ENCODE measurements at regions not wholly inside any gene's neighbourhood (a gene's known extent, or its start where the extent isn't known, plus 50 kb on each side); places are given as distances from the start of the nearest gene placed in this dataset.

DNA sequence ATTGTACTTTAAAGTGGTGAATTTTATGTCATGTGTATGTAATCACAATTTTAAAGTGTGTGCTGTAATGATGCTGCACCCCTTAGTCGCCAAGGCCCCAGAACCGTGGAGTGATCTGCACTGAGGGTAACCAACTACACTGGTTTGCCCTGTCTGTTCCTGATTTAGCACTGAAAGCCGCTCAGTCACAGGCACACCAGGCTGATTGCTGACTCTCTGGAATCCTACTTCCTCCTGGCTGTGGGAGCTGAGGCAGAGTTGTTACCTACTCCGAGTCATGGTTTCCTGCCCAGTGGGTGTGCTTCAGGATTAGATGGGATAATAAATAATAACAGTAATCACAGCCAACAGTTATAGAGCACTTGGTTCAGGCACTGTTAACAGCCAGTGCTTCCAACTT, 645.4 kb downstream of the BCOR start:
- DNase-seq, result no peak

- DNase-seq, result no peak
Observed at GRCh38 chrX:39453889-39454621, 643.7 kb downstream of the BCOR start.

DNA sequence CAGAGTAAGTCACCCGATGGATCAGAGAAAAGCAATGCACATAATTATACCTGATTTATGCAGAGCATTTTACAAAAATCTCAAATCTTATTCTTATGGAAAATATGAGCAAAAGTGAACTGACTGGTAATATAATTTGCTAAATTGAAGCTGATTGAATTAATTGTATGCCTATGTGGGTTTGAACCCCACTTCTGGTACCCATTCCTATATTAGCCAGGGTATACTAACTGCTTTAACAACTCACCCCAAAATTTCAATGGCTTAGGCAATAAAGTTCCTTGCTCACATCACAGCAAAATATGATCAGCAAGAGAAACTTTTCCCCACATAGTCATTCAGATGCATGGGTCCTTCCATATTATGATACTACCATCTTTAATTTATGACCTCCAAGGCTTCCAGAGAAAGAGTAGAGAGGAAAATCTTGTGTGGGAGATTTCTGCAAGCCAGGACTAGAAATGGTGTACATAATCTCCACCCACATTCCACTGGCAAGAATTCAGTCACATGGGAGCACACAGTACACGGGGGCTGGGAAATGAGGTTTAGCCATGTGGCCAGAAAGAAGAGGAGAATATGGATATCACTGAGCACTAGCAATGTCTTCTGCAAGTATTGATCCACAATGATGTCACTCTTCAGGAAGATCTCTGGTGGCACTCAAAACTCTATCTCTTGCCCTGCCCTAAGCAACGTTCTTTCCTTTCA, 640.7 kb downstream of the BCOR start:
- DNase-seq, result no peak

GRCh38 chrX:39458779-39459178, 639.0 kb downstream of the BCOR start:
- no peak for DNase-seq

DNA sequence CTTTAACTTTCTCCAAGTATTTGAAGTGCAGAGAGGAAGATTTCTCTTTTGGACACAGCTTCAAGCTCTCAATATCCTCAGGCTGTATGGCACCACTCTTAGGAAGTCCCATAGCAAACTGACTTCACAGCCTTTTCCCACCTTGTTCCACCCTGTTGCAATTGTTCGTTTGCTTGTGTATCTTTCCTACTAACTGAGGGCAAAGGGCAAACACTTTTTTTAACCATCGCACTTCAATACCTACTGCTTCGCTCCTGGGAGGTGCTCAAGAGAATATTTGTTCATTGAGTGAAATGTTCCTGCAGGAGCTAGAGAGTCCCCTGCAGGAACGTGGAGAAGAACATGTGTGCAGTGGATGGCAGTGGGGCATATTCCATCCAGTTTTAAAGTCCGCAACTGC, 638.6 kb downstream of the BCOR start:
- no peak for DNase-seq

- no peak for DNase-seq
Observed at GRCh38 chrX:39459952-39460351, 637.8 kb downstream of the BCOR start.

- no peak for DNase-seq
Observed at GRCh38 chrX:39460499-39460898, 637.3 kb downstream of the BCOR start.

- DNase-seq, result no peak
Observed at GRCh38 chrX:39462835-39463234, 634.9 kb downstream of the BCOR start.

DNA sequence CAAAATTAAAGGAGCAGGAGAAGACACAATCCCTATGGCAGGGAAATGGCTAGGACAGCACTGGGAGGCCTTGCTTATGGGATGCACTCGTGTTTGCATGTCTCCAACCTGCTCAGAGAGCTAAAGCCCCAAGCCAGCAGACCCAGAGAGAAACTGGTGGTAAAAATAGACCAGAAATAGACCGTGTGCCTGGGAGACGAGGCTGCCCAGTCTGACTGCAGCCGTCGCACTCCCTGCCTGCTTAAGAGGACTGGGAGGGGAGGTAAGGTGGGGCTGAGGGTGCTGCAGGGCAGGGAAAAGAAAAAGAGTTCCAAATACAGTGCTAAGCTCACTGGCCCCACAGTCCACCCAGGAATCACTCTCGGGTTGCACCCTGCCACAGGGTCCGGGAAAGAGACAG, 633.5 kb downstream of the BCOR start:
- DNase-seq, result no peak

- no peak for DNase-seq
Observed at GRCh38 chrX:39465467-39465866, 632.3 kb downstream of the BCOR start.

DNA sequence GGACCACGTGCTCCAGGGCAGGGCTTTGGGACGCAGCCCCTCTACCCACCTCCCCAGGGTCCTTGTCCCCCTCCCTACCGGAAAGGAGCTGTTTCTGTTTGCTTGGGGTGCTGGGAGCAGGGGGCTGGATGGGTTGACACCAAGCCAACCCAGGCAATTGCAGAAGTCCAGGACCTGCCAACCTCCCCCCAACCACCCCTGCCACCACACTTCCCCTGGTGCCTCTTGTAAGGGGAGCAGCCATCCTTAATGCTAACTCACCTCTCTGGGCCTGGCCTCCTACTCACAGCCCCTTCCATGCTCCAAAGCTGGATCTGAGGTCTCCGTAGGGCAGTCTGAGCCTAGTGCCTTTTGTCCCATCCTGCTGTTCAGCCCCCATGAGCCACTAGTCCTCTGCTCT, 631.9 kb downstream of the BCOR start:
- no peak for DNase-seq

- DNase-seq, result no peak
Observed at GRCh38 chrX:39469126-39469525, 628.6 kb downstream of the BCOR start.

- DNase-seq, result no peak
Observed at GRCh38 chrX:39470588-39471407, 627.0 kb downstream of the BCOR start.

GRCh38 chrX:39472161-39472560, 625.6 kb downstream of the BCOR start:
- DNase-seq, result no peak

DNA sequence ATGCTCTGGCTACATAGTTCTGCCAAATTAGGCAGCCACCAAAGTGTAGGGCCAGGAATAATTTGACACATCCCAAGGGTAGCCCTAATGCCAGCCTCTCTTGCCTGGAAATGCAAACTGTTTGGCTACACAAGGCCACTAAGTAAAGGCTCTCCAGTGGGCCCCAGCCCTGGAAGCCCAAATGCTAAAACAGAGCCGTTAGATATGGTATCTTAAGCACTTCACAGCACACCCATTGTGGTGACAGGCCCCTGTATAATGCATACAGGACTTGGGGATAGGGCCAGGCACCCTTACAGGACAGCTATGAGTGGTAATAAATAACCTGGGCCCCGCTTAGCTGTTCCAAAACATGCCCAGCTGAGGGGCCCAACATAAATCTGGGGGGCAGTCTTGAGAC, 623.9 kb downstream of the BCOR start:
- DNase-seq, result no peak

GRCh38 chrX:39475372-39475771, 622.4 kb downstream of the BCOR start:
- no peak for DNase-seq

GRCh38 chrX:39476604-39477021, 621.1 kb downstream of the BCOR start:
- no peak for DNase-seq

- peak; percentile 8 for DNase-seq
Observed at GRCh38 chrX:39477031-39477761, 620.6 kb downstream of the BCOR start.

- peak; percentile 39 for DNase-seq
Observed at GRCh38 chrX:39477762-39478120, 620.0 kb downstream of the BCOR start.

DNA sequence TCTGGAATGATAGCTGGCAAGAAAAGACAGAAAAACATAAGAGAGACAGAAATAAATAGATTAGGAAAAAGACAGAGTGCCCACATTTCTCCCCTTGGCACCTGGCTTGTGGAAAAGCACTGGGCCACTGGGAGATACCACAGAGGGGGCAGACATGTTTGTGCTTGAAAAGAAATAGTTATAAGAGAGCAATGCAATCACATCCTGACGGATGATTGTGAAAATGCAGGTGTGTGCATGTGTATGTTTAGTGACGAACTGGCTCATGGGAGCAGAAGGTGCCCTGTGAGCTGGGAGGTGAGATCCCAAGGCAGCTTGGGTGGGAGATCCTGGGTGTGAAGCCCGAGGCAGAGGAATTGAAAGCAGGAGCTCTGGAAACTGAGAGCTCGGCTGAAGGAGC, 617.9 kb downstream of the BCOR start:
- DNase-seq, result no peak

GRCh38 chrX:39480963-39481362, 616.8 kb downstream of the BCOR start:
- no peak for DNase-seq

DNA sequence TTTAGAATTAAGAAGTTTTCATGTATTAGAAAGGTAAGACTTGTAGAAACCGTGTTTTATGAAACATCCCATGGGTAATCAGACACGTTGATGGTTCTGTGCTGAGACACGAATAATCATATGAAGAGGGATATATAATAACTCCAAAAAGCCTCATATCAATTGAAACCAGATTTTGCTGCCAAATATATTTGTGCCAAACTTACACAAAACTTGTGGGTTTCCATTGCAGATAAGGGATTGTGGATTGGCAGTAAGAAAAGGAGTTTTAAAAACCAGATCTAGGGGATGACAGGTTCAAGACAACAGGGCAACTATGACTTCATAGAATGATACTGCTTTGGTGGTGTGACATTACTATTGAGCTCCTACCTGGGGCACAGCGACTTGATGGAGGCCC, 616.1 kb downstream of the BCOR start:
- DNase-seq, result no peak
